ENCODE measurements at regions not wholly inside any gene's neighbourhood (a gene's known extent, or its start where the extent isn't known, plus 50 kb on each side); places are given as distances from the start of the nearest gene placed in this dataset.

- DNase-seq: no peak
Measured at GRCh38 chr3:72355168-72355567, 493.1 kb downstream of the SHQ1 start.

DNA sequence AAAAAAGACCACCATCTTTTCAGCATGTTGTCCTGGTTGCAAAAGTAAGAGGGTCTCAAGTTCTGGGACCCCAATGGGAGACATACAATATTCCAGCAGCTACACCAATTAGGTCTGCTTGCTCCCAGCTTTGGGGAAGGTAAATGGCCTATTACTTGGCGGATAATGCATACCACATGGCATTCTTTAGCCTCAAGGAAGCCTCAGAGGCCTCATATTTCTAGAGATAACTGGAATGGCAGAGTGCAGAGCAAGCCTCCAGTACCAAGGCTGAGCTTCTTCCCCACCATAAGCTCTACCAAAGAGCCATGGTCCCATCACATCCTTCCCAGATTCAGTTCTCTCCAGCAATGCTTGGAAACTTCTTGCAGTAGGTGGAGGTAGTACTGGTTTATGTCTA, 493.8 kb downstream of the SHQ1 start:
- DNase-seq: no peak

DNA sequence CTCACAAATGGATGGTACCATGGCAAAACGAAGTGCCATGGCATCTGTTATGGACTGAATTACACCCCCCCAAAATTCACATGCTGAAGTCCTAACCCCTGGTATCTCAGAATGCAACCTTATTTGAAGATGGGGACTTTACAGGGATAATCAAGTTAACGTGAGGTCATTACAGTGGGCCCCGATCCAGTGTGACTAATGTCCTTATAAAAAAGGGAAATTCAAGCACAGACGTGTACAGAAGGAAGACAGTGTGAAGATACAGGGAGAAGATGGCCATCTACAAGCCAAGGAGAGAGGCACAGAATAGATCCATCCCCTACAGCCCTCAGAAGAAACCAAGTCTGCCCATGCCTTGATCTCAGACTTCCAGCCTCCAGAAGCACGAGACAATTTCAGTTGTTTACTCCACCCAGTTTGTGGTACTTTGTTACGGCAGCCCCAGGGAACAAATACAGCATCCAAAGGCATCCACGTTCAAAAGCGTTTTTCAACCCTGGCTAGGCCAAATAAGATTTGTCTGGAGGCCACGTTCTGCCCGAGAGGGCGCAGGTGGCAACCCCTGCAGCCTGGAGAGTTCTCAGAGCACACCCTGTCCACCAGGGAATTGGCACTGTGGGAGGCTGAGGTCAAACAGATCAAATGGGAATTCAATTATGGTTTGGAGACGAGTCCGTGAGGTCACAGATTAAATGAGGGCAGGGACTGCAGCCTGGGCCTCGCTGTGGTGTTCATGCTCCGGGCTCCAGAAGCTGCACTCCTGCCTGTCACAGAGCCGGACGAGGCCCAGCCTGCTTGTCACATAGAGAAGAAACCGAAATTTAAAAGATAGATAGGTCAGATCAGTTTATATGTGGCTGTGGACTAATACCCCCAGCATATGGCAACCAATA, 494.8 kb downstream of the SHQ1 start:
- no peak for DNase-seq

DNA sequence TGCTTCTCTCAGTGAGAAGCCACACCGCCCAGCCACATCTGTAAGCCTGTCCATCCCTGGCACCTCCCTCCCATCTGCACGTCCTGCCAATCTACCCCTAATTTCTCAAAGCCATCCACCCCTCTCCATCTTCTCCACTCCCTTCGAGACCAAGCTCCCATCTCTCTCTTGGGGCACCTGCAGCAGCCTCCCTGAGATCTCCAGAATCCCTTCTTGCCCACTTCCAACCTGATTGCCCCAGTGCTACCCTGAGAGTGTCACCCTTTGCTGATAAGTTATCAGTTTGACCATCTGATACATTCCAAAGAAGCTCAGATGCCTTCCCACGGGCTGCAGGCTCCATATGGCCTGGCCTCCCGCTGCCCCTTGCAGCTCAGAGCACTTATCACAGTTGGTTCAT, 496.1 kb downstream of the SHQ1 start:
- DNase-seq: no peak

GRCh38 chr3:72351536-72351935, 496.7 kb downstream of the SHQ1 start:
- DNase-seq: no peak

DNA sequence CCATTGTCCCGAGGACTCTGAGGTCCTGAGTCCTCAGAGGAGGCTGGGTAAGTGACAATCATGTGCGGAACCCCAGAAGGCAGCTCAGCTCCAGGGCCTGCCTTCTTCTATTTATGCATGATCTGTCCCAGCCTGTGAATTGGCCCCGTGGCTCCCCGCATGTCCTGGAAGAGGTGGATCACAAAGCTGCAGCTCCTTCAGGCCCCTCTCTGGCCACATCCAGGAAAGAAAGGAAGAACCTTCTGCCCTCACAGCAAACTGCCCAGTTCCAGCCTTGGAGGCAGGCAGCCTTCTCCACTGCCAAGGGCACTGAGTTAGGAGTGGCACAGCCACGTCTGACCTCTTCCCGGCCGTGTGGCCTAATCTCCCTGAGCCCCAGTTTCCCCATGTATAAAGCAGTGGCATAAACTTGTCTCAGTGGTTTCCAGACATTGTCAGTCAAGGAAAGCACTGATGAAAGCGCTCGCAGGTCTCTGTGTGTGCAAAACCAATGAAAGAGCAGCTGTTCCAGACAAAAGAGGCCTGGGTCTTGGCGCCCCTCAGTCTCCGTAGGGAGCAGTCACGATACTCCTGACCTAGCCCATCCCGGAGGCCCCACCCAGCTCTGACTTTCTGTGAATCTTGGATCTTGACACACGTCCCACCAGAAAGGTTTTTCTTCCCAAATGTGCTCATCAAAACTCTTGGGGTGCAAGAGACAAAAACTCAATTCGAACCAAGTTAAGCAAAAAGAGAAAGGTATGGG, 497.3 kb downstream of the SHQ1 start:
- DNase-seq: no peak

DNA sequence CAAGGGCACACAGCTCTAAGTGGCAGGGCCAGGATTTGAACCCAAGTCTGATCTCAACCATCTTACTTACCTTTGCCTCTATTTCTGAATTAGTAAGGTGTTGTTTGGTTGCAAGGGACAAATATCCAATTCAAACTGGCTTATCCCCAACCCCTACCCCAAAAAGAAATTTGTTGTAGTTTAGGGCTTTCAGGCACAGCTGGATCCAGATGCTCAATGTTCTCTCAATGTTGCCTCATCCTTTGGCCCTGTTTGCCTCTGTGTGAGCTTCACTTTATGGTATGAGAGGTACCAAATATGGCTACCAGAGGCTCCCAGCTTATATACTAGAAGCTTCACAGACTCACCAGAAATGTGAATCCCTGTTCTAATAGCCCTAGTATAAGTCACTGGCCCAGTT, 499.9 kb downstream of the SHQ1 start:
- DNase-seq: no peak

GRCh38 chr3:72347819-72348319, 500.4 kb downstream of the SHQ1 start:
- DNase-seq: no peak

GRCh38 chr3:72346526-72346926, 501.7 kb downstream of the SHQ1 start:
- DNase-seq: no peak

- no peak for DNase-seq
Measured at GRCh38 chr3:72345980-72346379, 502.3 kb downstream of the SHQ1 start.

DNA sequence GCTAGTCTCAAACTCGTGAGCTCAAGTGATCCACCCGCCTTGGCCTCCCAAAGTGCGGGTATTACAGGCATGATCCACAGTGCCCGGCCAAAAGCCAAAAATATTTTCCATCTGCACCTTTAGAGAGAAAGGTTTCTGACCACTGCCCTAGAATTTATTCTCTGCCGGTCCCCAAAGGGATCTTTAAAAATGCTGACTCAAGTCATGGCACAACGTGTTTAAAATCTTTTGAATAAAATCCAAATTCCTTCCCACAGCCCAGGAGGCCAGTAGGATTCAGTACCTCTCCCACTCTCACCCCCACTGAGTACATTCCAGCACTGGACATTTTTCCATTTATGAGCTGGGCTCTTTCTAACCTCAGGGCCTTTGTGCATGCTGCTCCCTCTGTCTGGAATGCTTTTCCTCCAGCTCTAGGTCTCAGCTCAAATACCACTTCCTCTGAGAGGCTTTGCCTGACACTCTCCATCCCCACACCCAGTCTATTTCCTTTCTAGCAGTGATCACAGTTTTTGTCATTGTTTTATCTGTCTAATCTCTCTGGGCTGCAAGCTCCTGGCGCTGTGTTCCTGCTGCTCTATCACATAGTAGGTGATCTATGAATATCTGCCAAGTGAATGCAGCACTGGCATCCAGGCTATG, 502.9 kb downstream of the SHQ1 start:
- DNase-seq: no peak

- no peak for DNase-seq
Measured at GRCh38 chr3:72344647-72345046, 503.6 kb downstream of the SHQ1 start.

GRCh38 chr3:72344236-72344635, 504.0 kb downstream of the SHQ1 start:
- DNase-seq: no peak

DNA sequence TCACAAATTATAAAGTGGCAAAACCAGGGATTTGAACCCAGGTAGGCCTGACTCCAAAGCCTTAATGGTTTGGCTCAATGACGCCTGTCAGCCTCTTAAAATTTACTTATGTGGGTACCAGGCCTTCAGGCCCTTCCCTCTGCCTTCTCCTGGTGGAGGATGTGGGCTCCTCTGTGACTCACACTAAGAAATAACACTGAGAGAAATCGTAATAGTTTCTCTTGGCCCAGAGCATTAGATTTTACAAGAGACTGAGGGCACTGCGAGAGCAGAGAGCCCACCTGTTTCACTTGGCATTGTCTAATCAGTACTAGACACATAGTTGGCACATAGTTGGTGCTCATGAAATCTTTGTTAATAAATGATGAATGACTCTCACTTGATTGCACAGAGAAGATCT, 505.2 kb downstream of the SHQ1 start:
- DNase-seq: no peak

- DNase-seq: no peak
Measured at GRCh38 chr3:72342450-72342849, 505.8 kb downstream of the SHQ1 start.

- DNase-seq: no peak
Measured at GRCh38 chr3:72341920-72342319, 506.3 kb downstream of the SHQ1 start.

DNA sequence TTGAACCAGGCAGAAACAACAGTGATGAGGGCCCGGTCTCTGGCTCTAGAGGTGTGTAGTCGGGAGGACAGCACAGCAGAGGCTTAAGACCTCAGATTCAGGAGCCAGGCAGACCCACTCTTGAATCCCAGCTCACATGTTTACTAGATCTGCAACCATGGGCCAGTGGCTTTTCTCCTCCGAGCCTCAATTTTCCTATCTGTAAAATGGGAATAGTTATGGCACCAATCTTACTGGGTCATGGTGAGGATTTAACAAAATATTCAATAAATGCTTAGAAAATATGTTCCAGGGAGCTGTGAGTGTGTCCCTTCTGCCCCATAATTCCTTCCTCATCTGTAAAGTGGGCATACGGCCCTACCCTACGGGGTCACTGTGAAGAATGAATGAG, 506.9 kb downstream of the SHQ1 start:
- DNase-seq: no peak

- no peak for DNase-seq
Measured at GRCh38 chr3:72340476-72341379, 507.5 kb downstream of the SHQ1 start.

DNA sequence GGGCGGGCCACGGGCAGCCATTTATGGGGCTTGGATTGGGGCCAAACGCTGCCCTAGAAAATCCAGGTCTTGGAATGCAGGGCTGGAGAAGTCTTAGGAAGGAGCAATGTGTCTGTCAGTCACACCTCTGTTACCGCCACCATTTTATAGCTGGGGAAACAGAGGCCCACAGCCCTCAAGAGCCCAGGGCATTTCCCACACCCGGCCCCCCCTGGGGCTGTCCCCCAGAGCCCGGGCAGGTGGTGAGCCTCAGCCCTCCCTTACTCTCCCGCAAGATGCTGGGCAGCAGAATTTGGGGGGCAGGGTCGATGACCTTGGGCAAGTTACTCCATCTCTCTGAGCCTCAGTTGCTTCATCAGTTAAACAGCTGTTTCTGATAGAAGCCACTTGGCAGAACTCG, 508.2 kb downstream of the SHQ1 start:
- no peak for DNase-seq

GRCh38 chr3:72339670-72340030, 508.6 kb downstream of the SHQ1 start:
- no peak for DNase-seq

- DNase-seq: no peak
Measured at GRCh38 chr3:72338942-72339669, 509.1 kb downstream of the SHQ1 start.
